Neuronal stem cell (in vitro differentiated cells): ENCODE measurements at regions not wholly inside any gene's neighbourhood (a gene's known extent, or its start where the extent isn't known, plus 50 kb on each side); places are given as distances from the start of the nearest gene placed in this dataset.

ENCODE experiments used
- DNase-seq: peaks from one replicate; pipeline ENCODE4 v3.0.0-alpha.2; 2013; ENCODE audit warnings: low spot score
- H2AFZ ChIP-seq: one replicate; pipeline ENCODE4 v1.6.1; 2013; ENCODE audit warnings: mild to moderate bottlenecking, low read length, inconsistent platforms
- H2AK5ac ChIP-seq: 2 replicates; pipeline ENCODE4 v1.6.1; 2013; ENCODE audit warnings: low read depth, mild to moderate bottlenecking, inconsistent platforms, low read length, moderate library complexity, mixed read lengths
- H2BK120ac ChIP-seq: 2 replicates; pipeline ENCODE4 v1.6.1; 2013; ENCODE audit warnings: low read depth, mild to moderate bottlenecking, inconsistent platforms, low read length, moderate library complexity, mixed read lengths
- H2BK12ac ChIP-seq: one replicate; pipeline ENCODE4 v1.6.1; 2013; ENCODE audit warnings: low read length, inconsistent platforms
- H2BK15ac ChIP-seq: 2 replicates; pipeline ENCODE4 v1.6.1; 2013; ENCODE audit warnings: mild to moderate bottlenecking, low read length, inconsistent platforms, mixed read lengths
- H2BK5ac ChIP-seq: one replicate; pipeline ENCODE4 v1.6.1; 2013; ENCODE audit warnings: inconsistent platforms, mild to moderate bottlenecking, low read length, moderate library complexity
- H3K14ac ChIP-seq: one replicate; pipeline ENCODE4 v1.6.1; 2013; ENCODE audit warnings: low read length, inconsistent platforms
- H3K18ac ChIP-seq: 2 replicates; pipeline ENCODE4 v1.6.1; 2013; ENCODE audit warnings: low read length, inconsistent platforms
- H3K23ac ChIP-seq: 2 replicates; pipeline ENCODE4 v1.6.1; 2013; ENCODE audit warnings: low read depth, mild to moderate bottlenecking, mixed read lengths, low read length, inconsistent platforms; ENCODE audit not compliant: poor library complexity
- H3K27ac ChIP-seq: replicated peaks from 3 replicates; pipeline ENCODE4 v1.5.1; 2013; ENCODE audit warnings: low read length, inconsistent platforms
- H3K27me3 ChIP-seq, 3 experiments: 2 replicates each; pipeline ENCODE4 v1.6.1; 2013; ENCODE audit warnings: low read length in 3 of 3, mild to moderate bottlenecking in 2 of 3, inconsistent platforms in 1 of 3, low read depth in 1 of 3, mixed read lengths in 1 of 3, moderate library complexity in 1 of 3; ENCODE audit not compliant: control insufficient read depth in 3 of 3, insufficient read depth in 3 of 3
- H3K36me3 ChIP-seq, 2 donors: replicated peaks in 1 of 2; 2 replicates each; pipeline ENCODE4 v1.6.1; 2013; ENCODE audit warnings: low read length in 2 of 2; ENCODE audit not compliant: control insufficient read depth in 2 of 2, insufficient read depth in 2 of 2
- H3K4ac ChIP-seq: 2 replicates; pipeline ENCODE4 v1.6.1; 2013; ENCODE audit warnings: inconsistent platforms, mild to moderate bottlenecking, low read length, moderate library complexity
- H3K4me1 ChIP-seq, 2 donors: 1 replicate in 1 of 2; 2 replicates in 1 of 2; pipeline ENCODE4 v1.6.1; 2013; ENCODE audit warnings: low read length in 2 of 2, low read depth in 1 of 2; ENCODE audit not compliant: control insufficient read depth in 2 of 2, insufficient read depth in 1 of 2
- H3K4me2 ChIP-seq: one replicate; pipeline ENCODE4 v1.6.1; 2013; ENCODE audit warnings: mild to moderate bottlenecking, low read length, inconsistent platforms; ENCODE audit not compliant: insufficient read depth, poor library complexity, severe bottlenecking
- H3K4me3 ChIP-seq, 2 donors: 2 replicates each; pipeline ENCODE4 v1.5.1; 2013; ENCODE audit warnings: low read length in 2 of 2, mild to moderate bottlenecking in 2 of 2, inconsistent platforms in 1 of 2, moderate library complexity in 1 of 2
- H3K79me1 ChIP-seq: one replicate; pipeline ENCODE4 v1.6.1; 2013; ENCODE audit warnings: low read depth, mild to moderate bottlenecking, inconsistent platforms, low read length, moderate library complexity
- H3K9ac ChIP-seq: one replicate; pipeline ENCODE4 v1.6.1; 2013; ENCODE audit warnings: mild to moderate bottlenecking, low read depth, low read length, inconsistent platforms; ENCODE audit not compliant: poor library complexity
- H3K9me3 ChIP-seq, 2 donors: replicated peaks in 1 of 2; 2 replicates each; pipeline versions ENCODE3 to v1.6.1; 2013; ENCODE audit warnings: low read length in 2 of 2, mild to moderate bottlenecking in 2 of 2, inconsistent platforms in 1 of 2, low read depth in 1 of 2, mixed read lengths in 1 of 2, moderate library complexity in 1 of 2; ENCODE audit not compliant: control insufficient read depth in 2 of 2, insufficient read depth in 1 of 2
- H4K8ac ChIP-seq: one replicate; pipeline ENCODE4 v1.6.1; 2013; ENCODE audit warnings: low read depth, mild to moderate bottlenecking, inconsistent platforms, low read length, moderate library complexity
- H4K91ac ChIP-seq: one replicate; pipeline ENCODE4 v1.6.1; 2013; ENCODE audit warnings: low read length, low read depth, mild to moderate bottlenecking, inconsistent platforms; ENCODE audit not compliant: poor library complexity
- WGBS, 2 donors: extraction: QIAGEN DNeasy Blood & Tissue Kit; methylation state at CpG; one replicate each; pipeline ENCODE4 v1.1.7; 2013; ENCODE audit warnings: missing lambda C conversion rate in 2 of 2, mixed read lengths in 1 of 2; ENCODE audit not compliant: insufficient read length in 2 of 2, insufficient replicate concordance in 1 of 2; ENCODE audit errors: extremely low coverage in 2 of 2; 5-methylcytosine and 5-hydroxymethylcytosine counted together

GRCh38 chr11:56905936-56906335 is 82.8 kb upstream of the OR5AK2 start:
- Histone ChIP-seq H2BK120ac (no peak overlapping the region), H2BK5ac (no peak overlapping the region), H3K4me1 (no peaks in the 10 kb centered on the region), H2BK12ac (no peak overlapping the region), H3K27me3 (peaks cover 0 to 6% (median 0%) of the 10 kb centered on the region in 3 experiments), H4K8ac (no peak overlapping the region), H3K36me3 (no peaks in the 10 kb centered on the region), H3K4me3 (no peak overlapping the region), H3K4ac (no peak overlapping the region), H3K9me3 (no peaks in the 10 kb centered on the region), H4K91ac (no peak overlapping the region), H2AFZ (no peak overlapping the region), H2AK5ac (no peak overlapping the region), H3K4me2 (no peak overlapping the region), H3K18ac (no peak overlapping the region), H3K23ac (no peak overlapping the region), H2BK15ac (no peak overlapping the region), H3K27ac (no peak overlapping the region), H3K79me1 (no peaks in the 10 kb centered on the region), H3K14ac (no peak overlapping the region), H3K9ac (no peak overlapping the region)
- no CpG with 5 or more reads among the region's 1 CpG for WGBS, 2 donors
- DNase-seq = no peak

- no peak overlapping the region for H3K27ac ChIP-seq
- H3K14ac ChIP-seq = no peak overlapping the region
- H2AFZ ChIP-seq = no peak overlapping the region
- no peak overlapping the region for H3K9ac ChIP-seq
- no peak overlapping the region for H3K18ac ChIP-seq
- H2AK5ac ChIP-seq = no peak overlapping the region
- H3K27me3 ChIP-seq = peaks cover 0 to 6% (median 0%) of the 10 kb centered on the region in 3 experiments
- H3K9me3 ChIP-seq = no peaks in the 10 kb centered on the region
- H3K4me1 ChIP-seq = no peaks in the 10 kb centered on the region
- no peaks in the 10 kb centered on the region for H3K79me1 ChIP-seq
- H4K8ac ChIP-seq = no peak overlapping the region
- no peak overlapping the region for H2BK120ac ChIP-seq
- H3K4me3 ChIP-seq = no peak overlapping the region
- H3K36me3 ChIP-seq = no peaks in the 10 kb centered on the region
- DNase-seq = no peak
- no peak overlapping the region for H3K23ac ChIP-seq
- no peak overlapping the region for H2BK12ac ChIP-seq
- H3K4ac ChIP-seq = no peak overlapping the region
- H2BK15ac ChIP-seq = no peak overlapping the region
- H2BK5ac ChIP-seq = no peak overlapping the region
- no CpG with 5 or more reads among the region's 4 CpGs for WGBS, 2 donors
- H3K4me2 ChIP-seq = no peak overlapping the region
- no peak overlapping the region for H4K91ac ChIP-seq
Measured at GRCh38 chr11:56905442-56905841, 83.3 kb upstream of the OR5AK2 start.

- no CpG with 5 or more reads among the region's 5 CpGs for WGBS, 2 donors
Measured at GRCh38 chr11:56898856-56899255, 89.9 kb upstream of the OR5AK2 start.

GRCh38 chr11:56890584-56891305 is 98.0 kb upstream of the OR5AK2 start:
- H2BK120ac ChIP-seq = no peak overlapping the region
- no peak overlapping the region for H3K14ac ChIP-seq
- H3K23ac ChIP-seq = no peak overlapping the region
- H3K9ac ChIP-seq = no peak overlapping the region
- peaks cover 0 to 10% (median 0%) of the 10 kb centered on the region in 3 experiments for H3K27me3 ChIP-seq
- no peaks in the 10 kb centered on the region for H3K79me1 ChIP-seq
- no peaks in the 10 kb centered on the region for H3K4me1 ChIP-seq
- H3K9me3 ChIP-seq = no peaks in the 10 kb centered on the region
- no CpG with 5 or more reads among the region's 9 CpGs for WGBS, 2 donors
- no peak overlapping the region for H3K18ac ChIP-seq
- H3K4ac ChIP-seq = no peak overlapping the region
- DNase-seq = no peak
- H4K8ac ChIP-seq = no peak overlapping the region
- H2BK5ac ChIP-seq = no peak overlapping the region
- no peak overlapping the region for H2AFZ ChIP-seq
- no peak overlapping the region for H3K4me2 ChIP-seq
- H3K4me3 ChIP-seq = peak overlapping the region in 1 of 2 donors; percentile 44
- H3K27ac ChIP-seq = no peak overlapping the region
- no peak overlapping the region for H2BK15ac ChIP-seq
- no peak overlapping the region for H2BK12ac ChIP-seq
- H4K91ac ChIP-seq = no peak overlapping the region
- H2AK5ac ChIP-seq = no peak overlapping the region
- H3K36me3 ChIP-seq = no peaks in the 10 kb centered on the region

More at GRCh38 chr11:56898856-56899255, 89.9 kb upstream of the OR5AK2 start:
- no peak overlapping the region for H3K4ac ChIP-seq
- H2BK15ac ChIP-seq = no peak overlapping the region
- H3K18ac ChIP-seq = no peak overlapping the region
- no peak overlapping the region for H2BK120ac ChIP-seq
- no peak overlapping the region for H3K27ac ChIP-seq
- H3K36me3 ChIP-seq = no peaks in the 10 kb centered on the region
- H3K23ac ChIP-seq = no peak overlapping the region
- no peak overlapping the region for H4K8ac ChIP-seq
- no peaks in the 10 kb centered on the region for H3K79me1 ChIP-seq
- H3K9ac ChIP-seq = no peak overlapping the region
- H3K4me1 ChIP-seq = no peaks in the 10 kb centered on the region
- no peak for DNase-seq
- no peak overlapping the region for H4K91ac ChIP-seq
- H3K4me2 ChIP-seq = no peak overlapping the region
- no peak overlapping the region for H2BK5ac ChIP-seq
- H3K4me3 ChIP-seq = no peak overlapping the region
- H2AK5ac ChIP-seq = no peak overlapping the region
- no peaks in the 10 kb centered on the region for H3K9me3 ChIP-seq
- H3K27me3 ChIP-seq = peaks cover 0 to 4% (median 0%) of the 10 kb centered on the region in 3 experiments
- no peak overlapping the region for H3K14ac ChIP-seq
- no peak overlapping the region for H2AFZ ChIP-seq
- no peak overlapping the region for H2BK12ac ChIP-seq
